ENCODE measurements at regions not wholly inside any gene's neighbourhood (a gene's known extent, or its start where the extent isn't known, plus 50 kb on each side); places are given as distances from the start of the nearest gene placed in this dataset.

DNA sequence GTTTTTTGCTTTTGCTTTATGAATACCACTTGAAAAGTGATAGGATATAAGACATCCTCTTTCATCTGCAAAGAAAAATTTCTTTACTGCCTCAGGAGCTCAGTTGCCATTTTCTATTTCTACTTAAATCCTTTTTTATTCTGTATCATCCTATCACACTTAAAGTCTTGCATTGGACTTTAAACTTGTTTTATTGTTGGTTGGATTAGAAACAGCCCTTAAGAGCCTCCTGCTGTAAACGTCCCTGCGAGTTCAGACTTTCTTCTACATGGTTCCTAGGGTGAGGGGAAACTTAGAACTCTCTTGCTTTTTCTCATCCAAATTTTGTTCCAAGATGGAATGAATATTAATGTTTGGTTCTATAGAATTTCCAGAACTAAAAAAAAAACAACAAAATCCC, 234.3 kb downstream of the JRKL start:
- POLR2A ChIA-PET: no interaction called here
- TF ChIP-seq NFE2L2 (conservative IDR thresholded peaks at IDR 0.05; ENCODE audit: low read length) (no peak), KDM1A (IDR thresholded peaks at IDR 0.05; ENCODE audit: low read depth) (no peak), MAZ (IDR thresholded peaks at IDR 0.05; ENCODE audit: borderline replicate concordance, low read depth, low read length) (no peak)

GRCh38 chr11:96627376-96627775, 237.6 kb downstream of the JRKL start:
- no peaks in the 10 kb centered on the region for H3K9me3 ChIP-seq
- no peak overlapping the region for H3K27ac ChIP-seq
- ChIA-PET CTCF (no interaction called here), POLR2A (no interaction called here)
- FAIRE-seq (no peak), ATAC-seq (no peak), DNase-seq (ENCODE audit: low read depth in 1 of 2, low spot score in 1 of 2) (no peak)
- H3K4me1 ChIP-seq: no peaks in the 10 kb centered on the region
- WGBS (ENCODE audit: missing lambda C conversion rate): 22% methylated on average over 2 of the region's 2 CpGs
- H3K4me2 ChIP-seq: no peak overlapping the region
- H3K4me3 ChIP-seq: no peak overlapping the region
- TF ChIP-seq ATOH8 (CRISPR knock-in tag; IDR thresholded peaks at IDR 0.05; ENCODE audit: low read depth) (no peak), MAFK (IDR thresholded peaks at IDR 0.05; ENCODE audit: partially characterized antibody) (peak; percentile 77)

More for the DNA sequence above, 234.3 kb downstream of the JRKL start:
- Histone ChIP-seq H3K4me3 (no peak overlapping the region), H3K4me1 (no peaks in the 10 kb centered on the region), H3K27ac (no peak overlapping the region), H3K4me2 (no peak overlapping the region), H3K9me3 (no peaks in the 10 kb centered on the region)
- ATAC-seq (no peak), DNase-seq (ENCODE audit: low read depth in 1 of 2, low spot score in 1 of 2) (no peak), FAIRE-seq (no peak)
- CTCF ChIA-PET: no interaction called here
- 4% methylated on average over 2 of the region's 2 CpGs for WGBS (ENCODE audit: missing lambda C conversion rate)

DNA sequence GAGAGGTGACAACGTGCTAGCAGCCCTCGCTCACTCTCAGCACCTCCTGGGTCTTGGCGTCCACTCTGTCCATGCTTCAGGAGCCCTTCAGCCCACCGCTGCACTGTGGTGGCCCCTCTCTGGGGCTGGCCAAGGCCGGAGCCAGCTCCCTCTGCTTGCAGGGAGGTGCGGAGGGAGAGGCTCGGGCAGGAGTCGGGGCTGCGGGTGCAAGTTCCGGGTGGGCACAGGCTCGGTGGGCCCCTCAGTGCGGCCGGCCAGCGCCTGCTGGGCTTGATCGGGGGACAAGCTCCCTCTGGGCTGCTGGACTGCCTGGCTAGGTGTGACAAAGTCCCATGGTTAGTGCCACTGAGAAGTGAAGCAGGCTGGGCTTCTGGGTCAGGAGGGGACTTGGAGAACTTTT, 245.8 kb downstream of the JRKL start:
- FAIRE-seq (no peak), ATAC-seq (no peak), DNase-seq (ENCODE audit: low read depth in 1 of 2, low spot score in 1 of 2) (no peak)
- no peak overlapping the region for H3K4me3 ChIP-seq
- H3K4me1 ChIP-seq: no peaks in the 10 kb centered on the region
- no peak overlapping the region for H3K4me2 ChIP-seq
- no peak overlapping the region for H3K27ac ChIP-seq
- CTCF ChIA-PET: no interaction called here
- POLR2A ChIA-PET: no interaction called here
- 39% methylated on average over 11 of the region's 15 CpGs for WGBS (ENCODE audit: missing lambda C conversion rate)
- no peaks in the 10 kb centered on the region for H3K9me3 ChIP-seq
- TF ChIP-seq SMC3 (IDR thresholded peaks at IDR 0.05) (no peak), E2F6 (IDR thresholded peaks at IDR 0.05; ENCODE audit: borderline replicate concordance, low read depth) (no peak), CBX2 (IDR thresholded peaks at IDR 0.05; ENCODE audit: borderline replicate concordance, low read depth) (no peak), ESRRA (IDR thresholded peaks at IDR 0.05; ENCODE audit: borderline replicate concordance, low read length) (no peak), NR3C1 (IDR thresholded peaks at IDR 0.05) (no peak), POLR2A (IDR thresholded peaks at IDR 0.05; ENCODE audit: low read length) (no peak), RAD21 (conservative IDR thresholded peaks at IDR 0.05 in 1 of 2, IDR thresholded peaks at IDR 0.05 in 1 of 2) (no peak), HOXB13 (CRISPR knock-in tag; IDR thresholded peaks at IDR 0.05; ENCODE audit: low read depth) (no peak)

- no peak for DNase-seq (ENCODE audit: low read depth in 1 of 2, low spot score in 1 of 2)
- Histone ChIP-seq H3K9me3 (no peaks in the 10 kb centered on the region), H3K4me2 (no peak overlapping the region), H3K27ac (no peak overlapping the region), H3K4me1 (no peaks in the 10 kb centered on the region), H3K4me3 (no peak overlapping the region)
- TF ChIP-seq PHF8 (IDR thresholded peaks at IDR 0.05; ENCODE audit: borderline replicate concordance, low read depth) (no peak), ZNF302 (CRISPR knock-in tag; IDR thresholded peaks at IDR 0.05) (no peak), NR3C1 (IDR thresholded peaks at IDR 0.05) (no peak), GATA3 (IDR thresholded peaks at IDR 0.05; ENCODE audit: borderline replicate concordance) (no peak), ESRRA (IDR thresholded peaks at IDR 0.05; ENCODE audit: borderline replicate concordance, low read length) (no peak), BHLHE40 (IDR thresholded peaks at IDR 0.05; ENCODE audit: low read depth, low read length) (no peak), RARB (CRISPR knock-in tag; IDR thresholded peaks at IDR 0.05) (no peak), RAD21 (conservative IDR thresholded peaks at IDR 0.05 in 1 of 2, IDR thresholded peaks at IDR 0.05 in 1 of 2) (no peak), FOSL2 (IDR thresholded peaks at IDR 0.05) (no peak), FOSL2 (CRISPR knock-in tag; IDR thresholded peaks at IDR 0.05) (no peak), JUN (IDR thresholded peaks at IDR 0.05) (no peak), NPAS2 (CRISPR knock-in tag; IDR thresholded peaks at IDR 0.05; ENCODE audit: borderline replicate concordance) (no peak), RCOR1 (IDR thresholded peaks at IDR 0.05; ENCODE audit: low read depth, low read length) (no peak)
- CTCF ChIA-PET: interaction anchor here (0.6 kb wide), 1 partner anchor 361 kb away, joined by 3 read pairs; no protein-coding TSS in a partner anchor
- no peak for FAIRE-seq
- WGBS (ENCODE audit: missing lambda C conversion rate): 0% methylated on average over 2 of the region's 2 CpGs
- POLR2A ChIA-PET: no interaction called here
- ATAC-seq: no peak
Measured at GRCh38 chr11:96641261-96641660, 251.4 kb downstream of the JRKL start.

All from A549 (cell line).